Activated CD4-positive, alpha-beta T cell treated with anti-CD3 and anti-CD28 coated beads, Interleukin-2, amount 10 ng/mL, durations not matched to agents 7 days and 5 days (primary cell): ENCODE measurements at regions not wholly inside any gene's neighbourhood (a gene's known extent, or its start where the extent isn't known, plus 50 kb on each side); places are given as distances from the start of the nearest gene placed in this dataset.

Experiments used
- CTCF ChIA-PET: fragments of 350-600 bp; sonication (Branson Sonifier 250); formaldehyde crosslinking; loops from one replicate; lab custom pipeline; 2021; ENCODE audit warnings: antibody characterized with exemption; lab: Charles Lee
- POLR2A ChIA-PET: fragments of 350-600 bp; sonication (Branson Sonifier 250); formaldehyde crosslinking; loops from one replicate; lab custom pipeline; 2021; ENCODE audit warnings: antibody characterized with exemption; lab: Charles Lee
- DNase-seq: peaks from one replicate; pipeline ENCODE4 v3.0.0-alpha.2; 2020
- H3K27ac Mint-ChIP-seq: one replicate; pipeline ENCODE4 v1.8.0; 2021; ENCODE audit warnings: mild to moderate bottlenecking, moderate library complexity, mixed read lengths
- H3K27me3 Mint-ChIP-seq: one replicate; pipeline ENCODE4 v1.8.0; 2021; ENCODE audit warnings: mixed read lengths
- H3K36me3 Mint-ChIP-seq: one replicate; pipeline ENCODE4 v1.8.0; 2021; ENCODE audit warnings: low read depth, mixed read lengths
- H3K4me1 Mint-ChIP-seq: one replicate; pipeline ENCODE4 v1.8.0; 2021; ENCODE audit warnings: mixed read lengths
- H3K4me3 Mint-ChIP-seq: one replicate; pipeline ENCODE4 v1.8.0; 2021; ENCODE audit warnings: mild to moderate bottlenecking, moderate library complexity, mixed read lengths
- H3K9me3 Mint-ChIP-seq: one replicate; pipeline ENCODE4 v1.8.0; 2021; ENCODE audit warnings: mixed read lengths

GRCh38 chr4:78720994-78721677 lies 55.0 kb upstream of the BMP2K start:
- Mint-ChIP-seq H3K36me3 (no peaks in the 10 kb centered on the region), H3K4me1 (peaks cover 22% of the 10 kb centered on the region), H3K27ac (peak overlapping the region; percentile 57), H3K27me3 (no peaks in the 10 kb centered on the region), H3K9me3 (no peaks in the 10 kb centered on the region), H3K4me3 (peak overlapping the region; percentile 0)
- DNase-seq, result peak; percentile 51
- CTCF ChIA-PET, result interaction anchor here (1.0 to 1.1 kb wide), 2 partner anchors 19 to 52 kb away, joined by 3 read pairs; no protein-coding TSS in a partner anchor
- POLR2A ChIA-PET, result no interaction called here

GRCh38 chr4:78721747-78722146 lies 54.4 kb upstream of the BMP2K start:
- Mint-ChIP-seq H3K4me3 (no peak overlapping the region), H3K9me3 (no peaks in the 10 kb centered on the region), H3K4me1 (peaks cover 22% of the 10 kb centered on the region), H3K36me3 (no peaks in the 10 kb centered on the region), H3K27ac (no peak overlapping the region), H3K27me3 (no peaks in the 10 kb centered on the region)
- ChIA-PET POLR2A (no interaction called here), CTCF (interaction anchor here (1.0 to 1.5 kb wide), 3 partner anchors 20 to 53 kb away, joined by 3 read pairs; no protein-coding TSS in a partner anchor)
- DNase-seq, result no peak

GRCh38 chr4:78722320-78722719 lies 53.8 kb upstream of the BMP2K start:
- Mint-ChIP-seq H3K36me3 (no peaks in the 10 kb centered on the region), H3K9me3 (no peaks in the 10 kb centered on the region), H3K4me3 (no peak overlapping the region), H3K27me3 (no peaks in the 10 kb centered on the region), H3K4me1 (peaks cover 22% of the 10 kb centered on the region), H3K27ac (no peak overlapping the region)
- ChIA-PET POLR2A (no interaction called here), CTCF (interaction anchor here (1.1 to 1.5 kb wide), 3 partner anchors 24 to 54 kb away, joined by 3 read pairs; no protein-coding TSS in a partner anchor)
- DNase-seq, result no peak

- H3K9me3 Mint-ChIP-seq, result no peaks in the 10 kb centered on the region
These were observed 53.3 kb upstream of the BMP2K start for GRCh38 chr4:78722878-78723277.

More at GRCh38 chr4:78722878-78723277, 53.3 kb upstream of the BMP2K start:
- H3K27me3 Mint-ChIP-seq, result no peaks in the 10 kb centered on the region
- H3K4me3 Mint-ChIP-seq, result no peak overlapping the region
- H3K27ac Mint-ChIP-seq, result peak overlapping the region; percentile 50
- H3K36me3 Mint-ChIP-seq, result no peaks in the 10 kb centered on the region
- peaks cover 22% of the 10 kb centered on the region for H3K4me1 Mint-ChIP-seq
- ChIA-PET CTCF (interaction anchor here (1.1 to 1.5 kb wide), 2 partner anchors 24 to 28 kb away, joined by 3 read pairs; no protein-coding TSS in a partner anchor), POLR2A (no interaction called here)
- DNase-seq, result no peak
